Activated T-cell treated with anti-CD3 and anti-CD28 coated beads, Interleukin-2, amount 50 U/mL, for 48 hours (primary cell): ENCODE measurements at regions not wholly inside any gene's neighbourhood (a gene's known extent, or its start where the extent isn't known, plus 50 kb on each side); places are given as distances from the start of the nearest gene placed in this dataset.
"Not testable (repeated sequence)": the region's sequence is repeated elsewhere in the genome, so short reads cannot be mapped to it uniquely, and the experiment has no call there.

ENCODE experiments used
- DNase-seq, 2 experiments: peaks; one replicate each; pipeline ENCODE4 v3.0.0-alpha.2; 2020

GRCh38 chr6:145147559-145147958, 587.8 kb downstream of the EPM2A start:
- no peak for DNase-seq

GRCh38 chr6:145147981-145148749, 587.2 kb downstream of the EPM2A start:
- DNase-seq, result no peak

DNA sequence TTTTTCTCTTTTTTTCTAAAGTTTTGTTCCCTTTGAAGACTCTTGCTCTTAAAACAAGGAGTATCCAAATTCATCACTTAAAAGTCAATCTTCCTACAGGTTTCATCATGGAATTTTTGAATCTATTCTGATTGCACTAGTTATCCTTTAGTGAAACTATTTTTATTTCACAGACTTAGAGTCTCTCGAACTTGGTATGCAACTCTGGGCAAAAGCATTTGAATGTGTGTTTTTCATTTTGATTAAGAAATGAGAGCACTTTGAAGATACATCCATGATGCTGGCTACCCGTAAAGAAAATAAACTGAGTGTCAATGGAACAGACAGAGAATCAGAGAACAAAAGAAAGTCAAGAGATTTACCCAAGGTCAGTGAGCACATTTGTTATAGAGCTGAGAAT, 586.5 kb downstream of the EPM2A start:
- no peak for DNase-seq

DNA sequence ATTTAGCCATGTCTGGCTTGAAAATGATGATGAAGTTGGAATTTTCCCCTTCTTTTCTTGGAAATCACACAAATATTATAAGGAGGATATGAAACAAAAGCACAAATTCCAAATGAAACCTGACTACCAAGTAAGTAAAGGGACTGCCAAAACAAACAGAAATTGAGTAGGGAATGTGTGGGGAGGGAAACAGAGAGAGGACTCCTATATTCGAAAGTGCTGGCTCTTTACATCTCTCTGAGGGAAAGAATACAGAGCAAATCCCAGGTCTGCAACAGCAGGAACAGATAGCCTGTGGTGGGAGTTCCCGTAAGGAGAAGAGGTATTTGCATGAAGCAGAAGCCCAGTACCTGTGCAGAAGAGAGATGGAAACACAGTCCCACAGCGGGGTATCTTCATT, 583.7 kb downstream of the EPM2A start:
- DNase-seq, result no peak

DNA sequence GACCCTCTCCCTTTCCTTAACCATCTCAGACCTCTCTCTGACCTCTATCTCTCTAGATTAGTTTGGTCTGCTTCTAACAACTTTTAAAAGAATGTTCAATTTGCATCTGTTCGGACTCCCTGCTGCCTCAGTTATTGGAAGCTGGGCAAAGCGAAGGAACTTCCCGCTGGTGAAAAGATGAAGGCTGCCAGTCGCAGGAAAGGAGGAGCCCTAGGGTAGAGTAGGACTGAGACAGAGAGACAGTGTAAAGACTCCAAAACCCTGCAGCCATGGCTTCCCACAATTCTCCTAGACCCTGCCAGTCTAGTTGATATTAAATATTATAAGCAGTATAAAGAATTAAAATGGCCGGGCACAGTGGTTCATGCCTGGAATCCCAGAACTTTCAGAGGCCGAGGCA, 581.8 kb downstream of the EPM2A start:
- DNase-seq, result no peak

GRCh38 chr6:145155411-145155810, 579.9 kb downstream of the EPM2A start:
- DNase-seq, result no peak

DNA sequence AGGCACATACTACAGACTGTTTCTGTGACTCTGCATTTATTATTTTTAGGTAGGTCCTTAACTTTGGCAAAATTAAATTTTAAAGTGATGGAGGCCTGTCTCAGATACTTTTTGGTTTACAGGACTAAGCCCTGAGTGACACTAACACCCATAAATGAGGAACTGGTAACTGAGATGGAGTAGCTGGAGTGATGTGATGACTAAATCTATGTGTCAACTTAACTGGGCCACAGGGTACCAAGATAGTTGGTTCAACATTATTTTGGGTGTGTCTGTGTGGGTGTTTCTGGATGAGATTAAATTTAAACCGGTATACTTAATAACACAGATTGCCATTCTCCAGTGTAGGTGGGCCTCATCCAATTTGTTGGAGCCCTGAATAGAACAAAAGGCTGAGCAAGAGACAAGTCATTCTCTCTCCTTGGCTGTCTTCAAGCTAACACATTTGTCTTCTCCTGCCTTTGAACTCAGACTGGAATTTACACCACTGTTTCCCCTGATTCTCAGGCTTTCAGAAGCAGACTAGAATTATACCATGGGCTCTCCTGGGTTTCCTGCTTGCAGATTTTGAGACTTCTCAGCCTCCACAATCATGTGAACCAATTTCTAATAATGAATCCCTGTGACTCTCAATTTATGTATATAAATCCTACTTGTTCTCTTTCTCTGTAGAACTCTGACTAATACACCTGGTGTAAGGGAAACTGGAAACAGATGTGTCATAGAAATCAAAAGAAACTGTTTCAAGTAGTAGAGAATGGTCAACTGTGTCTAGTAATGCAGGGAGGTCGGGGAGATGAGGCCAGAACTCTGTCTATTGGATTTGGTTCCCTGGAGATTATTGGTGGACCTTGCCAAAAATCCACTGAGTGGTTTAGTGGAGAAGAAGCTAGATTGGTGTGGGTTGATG, 579.2 kb downstream of the EPM2A start:
- DNase-seq, result no peak

DNA sequence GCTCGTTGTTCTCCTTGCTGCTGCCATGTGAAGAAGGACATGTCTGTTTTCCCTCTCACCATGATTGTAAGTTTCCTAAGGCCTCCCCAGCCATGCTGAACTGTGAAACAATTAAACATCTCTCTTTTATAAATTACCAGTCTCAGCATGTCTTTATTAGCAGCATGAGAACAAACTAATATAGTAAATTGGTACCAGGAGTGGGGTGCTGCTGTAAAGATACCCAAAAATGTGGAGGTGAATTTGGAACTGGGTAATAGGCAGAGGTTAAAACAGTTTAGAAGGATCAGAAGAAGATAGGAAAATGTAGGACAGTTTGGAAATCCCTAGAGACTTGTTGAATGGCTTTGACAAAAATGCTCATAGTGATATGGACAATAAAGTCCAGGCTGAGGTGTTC, 576.7 kb downstream of the EPM2A start:
- not testable (repeated sequence) for DNase-seq

DNA sequence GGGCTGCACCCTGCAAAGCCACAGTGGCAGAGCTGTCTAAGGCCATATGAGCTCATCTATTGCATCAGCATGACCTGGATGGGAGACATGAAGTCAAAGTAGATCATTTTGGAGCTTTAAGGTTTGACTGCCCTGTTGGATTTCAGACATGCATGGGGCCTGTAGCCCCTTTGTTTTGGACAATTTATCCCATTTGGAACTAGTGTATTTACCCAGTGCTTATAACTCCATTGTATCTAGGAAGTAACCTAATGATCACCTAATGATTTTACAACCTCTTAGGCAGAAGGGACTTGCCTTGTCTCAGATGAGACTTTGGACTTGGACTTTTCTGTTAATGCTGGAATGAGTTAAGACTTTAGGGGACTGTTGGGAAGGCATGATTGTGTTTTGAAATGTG, 575.4 kb downstream of the EPM2A start:
- no peak for DNase-seq

DNA sequence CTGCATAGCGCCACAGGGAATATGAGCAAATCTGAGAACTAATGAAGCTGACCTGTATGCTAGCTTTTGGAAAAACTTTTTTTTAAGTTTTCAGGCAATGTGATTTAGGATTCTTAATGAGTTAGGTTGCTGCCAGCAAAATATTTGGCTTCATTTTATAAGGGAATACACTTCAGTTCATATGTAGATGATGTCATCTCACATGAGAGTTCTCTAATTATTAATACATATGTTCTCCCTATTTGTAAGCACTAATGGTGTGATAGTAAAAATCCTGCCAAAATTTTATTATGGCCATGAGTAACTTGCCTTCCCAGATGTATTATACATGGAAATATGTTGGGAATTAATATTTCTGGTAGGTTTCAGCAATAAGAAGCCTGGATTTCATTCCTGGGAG, 573.8 kb downstream of the EPM2A start:
- DNase-seq, result no peak

DNA sequence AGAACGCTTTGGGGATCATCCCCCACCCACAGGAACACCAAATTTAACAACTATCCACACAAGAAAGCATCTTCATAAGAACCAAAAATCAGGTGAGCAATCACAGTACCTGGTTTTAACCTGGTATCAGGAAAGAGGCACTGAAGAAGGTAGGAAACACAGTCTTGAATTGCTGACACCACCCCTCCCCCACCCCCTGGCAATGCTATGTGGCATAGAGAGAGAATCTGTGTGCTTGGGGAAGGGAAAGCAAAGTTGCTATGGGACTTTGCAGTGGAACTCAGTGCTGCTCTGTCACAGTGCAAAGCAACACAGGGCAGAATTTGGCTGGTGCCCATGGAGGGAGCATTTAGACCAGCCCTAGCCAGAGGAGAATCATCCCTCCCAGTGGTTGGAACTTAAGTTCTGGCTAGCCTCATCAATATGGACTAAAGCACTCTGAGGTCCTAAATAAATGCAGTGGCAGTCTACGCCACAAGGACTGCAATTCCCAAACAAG, 565.5 kb downstream of the EPM2A start:
- no peak for DNase-seq

GRCh38 chr6:145175470-145175869, 559.9 kb downstream of the EPM2A start:
- no peak for DNase-seq

- no peak for DNase-seq
These were observed 556.9 kb downstream of the EPM2A start for GRCh38 chr6:145178391-145178790.

DNA sequence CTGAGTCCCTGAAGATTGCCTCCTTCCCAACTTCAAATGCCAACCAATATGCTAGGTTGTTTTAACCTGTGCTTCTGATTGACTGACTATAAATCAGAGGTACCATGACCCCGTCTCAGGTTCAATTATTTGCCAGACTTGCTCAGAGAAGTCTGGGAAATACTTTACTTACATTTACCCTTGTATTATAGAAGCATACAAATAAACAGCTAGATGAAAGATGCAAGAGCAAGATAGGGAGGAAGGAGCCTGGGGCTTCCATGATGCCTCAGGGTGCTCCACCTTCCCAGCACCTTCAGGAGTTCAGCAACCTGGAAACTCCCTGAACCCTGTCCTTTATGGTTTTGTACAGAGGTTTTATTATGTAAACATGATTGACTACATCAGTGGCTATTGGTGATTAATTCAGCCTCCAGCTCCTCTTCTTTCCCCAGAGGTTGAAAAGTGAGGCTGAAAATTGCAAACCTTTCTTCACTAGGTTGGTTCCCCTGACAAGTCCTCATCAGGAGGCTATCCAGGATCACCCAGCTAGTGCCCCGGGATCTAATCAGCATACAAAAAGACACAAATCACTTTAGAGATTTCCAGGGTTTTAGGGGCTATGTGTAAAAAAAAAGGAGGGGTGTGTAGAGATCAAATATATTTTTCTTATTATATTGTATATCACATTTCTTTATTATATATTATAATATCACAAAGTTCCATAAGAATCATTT, 547.7 kb downstream of the EPM2A start:
- DNase-seq, result no peak

DNA sequence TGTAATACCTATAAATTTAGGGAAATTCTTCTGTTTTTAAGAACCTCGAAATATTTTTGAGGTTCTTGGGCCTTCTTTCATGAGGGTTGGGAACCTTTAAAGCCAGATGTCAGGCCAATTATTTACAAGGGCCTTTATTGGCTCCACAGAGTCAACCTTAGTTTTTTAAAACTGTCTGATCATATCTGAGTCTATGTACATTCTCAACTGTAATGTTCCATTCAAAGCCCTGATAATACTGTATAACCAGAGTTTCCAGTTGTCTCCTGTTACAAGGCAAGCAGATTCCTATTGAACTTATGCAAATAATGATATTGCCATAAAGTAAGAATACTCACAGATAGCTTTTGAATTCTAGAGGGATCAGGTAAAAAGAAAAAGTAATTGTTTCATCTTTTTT, 545.5 kb downstream of the EPM2A start:
- no peak for DNase-seq

GRCh38 chr6:145194389-145194788, 540.9 kb downstream of the EPM2A start:
- DNase-seq, result no peak

DNA sequence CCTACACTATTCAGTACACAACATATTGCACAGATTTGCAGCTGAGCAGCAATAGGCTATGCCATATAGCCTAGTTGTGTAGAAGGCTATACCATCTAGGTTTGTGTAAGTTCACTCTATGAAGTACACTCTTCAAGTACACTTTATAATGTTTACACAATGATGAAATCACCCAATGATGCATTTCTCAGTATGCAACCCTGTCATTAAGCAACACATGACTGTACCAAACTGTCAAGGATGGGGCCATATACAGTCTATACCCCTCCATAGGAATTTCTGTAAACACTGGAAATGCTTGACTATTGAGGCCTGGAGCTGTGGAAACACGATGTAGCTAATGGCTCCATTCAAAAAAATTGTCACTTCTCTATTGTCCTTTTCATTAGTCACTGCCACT, 535.4 kb downstream of the EPM2A start:
- no peak for DNase-seq

DNA sequence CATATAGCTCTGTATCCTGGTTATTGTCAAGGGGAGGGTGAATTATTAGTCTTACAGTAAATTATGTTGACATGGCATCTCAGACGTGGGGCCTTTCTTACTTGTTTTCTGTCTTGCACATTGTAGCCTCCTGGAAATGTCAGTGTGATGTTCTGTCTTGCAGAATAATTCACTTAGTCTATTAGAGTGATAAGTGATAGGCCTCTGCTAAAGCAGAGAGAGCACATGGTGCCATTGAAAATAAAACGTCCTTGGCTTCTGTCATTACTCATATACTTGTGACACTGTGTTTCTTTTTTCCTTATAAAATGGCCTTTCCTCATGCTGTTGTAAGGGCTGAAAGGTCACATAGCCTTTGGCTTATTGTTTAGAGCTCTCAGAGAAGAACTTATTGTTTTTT, 531.0 kb downstream of the EPM2A start:
- no peak for DNase-seq

- DNase-seq, result no peak
These were observed 528.9 kb downstream of the EPM2A start for GRCh38 chr6:145206247-145206907.

DNA sequence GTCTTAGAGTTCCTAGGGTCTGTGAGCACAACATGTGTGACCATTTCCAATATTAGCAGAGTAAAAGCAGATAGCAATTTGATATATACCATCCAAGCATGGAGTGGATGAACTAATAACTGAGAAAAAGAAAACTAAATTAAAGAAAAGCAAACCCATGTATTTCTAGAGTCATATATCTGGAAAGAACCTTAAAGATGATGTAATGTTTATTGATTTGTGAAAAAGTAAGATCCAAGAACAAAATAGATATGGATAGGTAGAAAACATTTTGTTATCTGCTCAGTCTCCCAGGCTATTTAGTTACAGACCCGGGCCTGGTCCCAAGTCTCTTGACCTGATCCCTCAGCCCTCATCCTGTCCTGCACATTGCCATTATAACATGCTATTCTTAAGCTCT, 526.8 kb downstream of the EPM2A start:
- no peak for DNase-seq

- DNase-seq, result no peak
These were observed 526.0 kb downstream of the EPM2A start for GRCh38 chr6:145209272-145209671.

GRCh38 chr6:145212813-145213212, 522.5 kb downstream of the EPM2A start:
- no peak for DNase-seq

DNA sequence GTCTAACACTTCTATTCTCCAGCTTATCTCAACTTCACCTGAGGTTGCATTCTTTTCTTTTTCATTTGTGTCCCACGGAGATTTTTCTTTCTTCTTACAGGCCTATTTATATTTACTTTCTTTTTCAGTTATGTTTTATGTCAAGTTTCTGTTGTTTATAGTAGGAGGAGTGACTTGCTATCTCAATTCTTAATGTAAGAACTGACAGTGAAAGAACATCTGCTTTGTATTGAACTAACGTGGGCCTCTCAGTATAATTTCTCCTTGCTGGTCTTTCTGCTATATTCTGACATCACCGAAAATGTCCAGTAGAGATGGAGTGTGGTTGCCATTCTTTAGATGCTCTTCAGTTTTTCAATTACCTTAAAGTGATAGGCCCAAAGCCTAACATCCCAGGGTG, 521.7 kb downstream of the EPM2A start:
- DNase-seq, result no peak
